NOMO-1 (cell line): ENCODE measurements at regions not wholly inside any gene's neighbourhood (a gene's known extent, or its start where the extent isn't known, plus 50 kb on each side); places are given as distances from the start of the nearest gene placed in this dataset.
"Not testable (repeated sequence)": the region's sequence is repeated elsewhere in the genome, so short reads cannot be mapped to it uniquely, and the experiment has no call there.

Experiments
- DNase-seq, 2 experiments: peaks; one replicate each; lab custom pipeline; 2025; ENCODE audit not compliant: unreplicated experiment in 2 of 2; lab: John Stamatoyannopoulos, UW

- DNase-seq = no peak
These were observed 203.1 kb downstream of the ARHGEF9 start for GRCh38 chrX:63581906-63582305.

DNA sequence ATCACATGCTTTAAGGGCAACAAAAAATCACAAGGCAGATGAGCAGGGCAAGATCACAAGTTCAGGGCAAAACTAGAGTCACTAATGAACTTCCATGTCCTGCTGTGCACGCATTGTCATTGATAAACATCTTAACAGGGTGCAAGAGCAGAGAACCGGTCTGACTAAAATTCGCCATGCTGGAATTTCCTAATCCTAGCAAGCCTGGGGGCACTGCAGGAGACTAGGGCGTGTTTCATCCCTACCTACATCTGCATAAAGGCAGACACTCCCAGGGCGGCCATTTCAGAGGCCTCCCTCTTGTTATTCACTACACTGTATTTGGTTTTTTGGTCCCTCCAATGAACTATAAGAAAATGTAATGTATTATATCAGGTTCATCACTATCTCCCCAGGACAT is 203.6 kb downstream of the ARHGEF9 start:
- DNase-seq = no peak

DNA sequence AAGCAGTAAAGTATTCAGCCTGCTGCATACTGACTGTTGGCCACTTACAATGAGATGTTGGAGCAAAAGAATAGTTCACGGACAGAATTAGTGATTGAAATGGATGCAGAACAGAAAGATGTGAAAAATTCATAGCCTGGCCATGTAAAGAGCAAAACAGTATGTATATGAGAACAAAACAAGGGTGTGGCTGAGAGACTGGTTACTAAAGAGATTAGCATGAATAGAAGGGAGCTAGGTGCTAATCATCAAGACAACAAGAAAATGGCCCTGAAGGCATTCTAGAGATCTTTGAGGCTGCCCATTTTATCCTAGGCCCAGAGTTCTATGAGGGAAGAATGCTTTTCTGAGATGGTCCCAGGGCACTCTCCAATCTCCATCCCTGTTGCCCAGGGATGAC is 208.5 kb downstream of the ARHGEF9 start:
- DNase-seq = no peak

- DNase-seq = not testable (repeated sequence)
These were observed 209.3 kb downstream of the ARHGEF9 start for GRCh38 chrX:63575700-63576099.

- no peak for DNase-seq
These were observed 215.7 kb upstream of the SPIN4 start for GRCh38 chrX:63566856-63567255.

DNA sequence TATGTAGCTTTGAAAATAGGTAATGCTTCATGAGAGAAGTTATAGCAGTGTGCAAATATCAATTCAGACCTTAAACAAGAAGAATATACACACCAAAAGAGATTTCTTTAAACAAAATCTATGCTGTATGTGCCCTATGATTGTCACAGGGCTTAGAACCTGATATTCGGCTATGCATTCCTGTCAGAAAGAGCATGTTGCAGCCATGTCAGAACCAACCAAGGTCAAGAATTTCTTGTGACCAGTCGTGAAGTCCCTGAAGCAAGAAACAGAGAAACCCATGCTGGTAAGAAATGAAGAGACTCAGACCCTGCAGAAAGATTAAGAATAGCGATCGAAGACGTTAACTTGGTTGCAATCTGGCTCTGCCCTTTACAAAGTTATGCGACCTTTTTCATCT is 210.3 kb upstream of the SPIN4 start:
- no peak for DNase-seq

DNA sequence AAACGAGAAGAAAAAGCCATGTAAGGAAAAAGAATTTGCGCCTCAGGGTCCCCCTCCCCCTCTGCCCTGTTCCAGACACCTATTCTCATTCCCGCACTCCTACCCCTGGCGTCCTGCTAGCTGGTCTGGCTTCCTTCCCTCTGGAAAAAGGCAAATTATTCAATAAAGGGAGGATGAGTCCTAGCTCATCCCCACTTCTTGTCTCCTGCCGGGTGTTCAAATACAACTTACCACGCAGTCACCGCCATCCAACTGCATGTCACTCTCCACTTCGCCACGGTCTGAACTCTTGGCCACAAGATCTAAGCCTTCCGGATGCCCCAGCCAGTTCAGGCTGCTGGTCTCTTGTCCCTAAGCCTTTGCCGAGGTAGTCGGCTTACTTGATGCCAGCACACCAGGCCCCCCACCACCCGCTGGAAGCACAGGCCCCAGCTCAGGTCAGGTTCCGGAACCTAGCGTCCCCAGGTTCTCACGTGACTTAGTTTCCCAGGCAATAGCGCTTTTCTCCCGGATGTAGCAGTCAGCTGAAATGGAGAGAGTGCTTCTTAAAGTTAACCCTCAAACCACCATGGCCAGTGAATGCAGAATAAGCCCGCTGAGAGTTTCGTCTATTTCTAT is 209.6 kb upstream of the SPIN4 start:
- DNase-seq = peak; percentile 24 to 67

GRCh38 chrX:63551856-63552255 is 200.7 kb upstream of the SPIN4 start:
- no peak for DNase-seq

DNA sequence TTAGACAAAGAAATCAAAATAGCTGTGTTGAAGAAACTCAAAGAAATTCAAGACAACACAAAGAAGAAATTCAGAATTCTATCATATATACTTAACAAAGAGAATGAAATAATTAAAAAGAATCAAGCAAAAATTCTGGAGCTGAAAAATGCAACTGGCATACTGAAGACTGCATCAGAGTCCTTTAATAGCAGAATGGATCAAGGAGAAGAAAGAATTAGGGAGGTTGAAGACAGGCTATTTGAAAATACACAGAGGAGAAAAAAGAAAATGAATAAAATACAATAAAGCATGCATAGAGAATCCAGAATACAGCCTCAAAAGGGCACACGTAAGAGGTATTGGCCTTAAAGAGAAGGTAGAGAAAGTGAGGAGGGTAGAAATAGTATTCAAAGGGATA is 179.5 kb upstream of the SPIN4 start:
- no peak for DNase-seq

GRCh38 chrX:63529961-63530360 is 178.8 kb upstream of the SPIN4 start:
- no peak for DNase-seq

DNA sequence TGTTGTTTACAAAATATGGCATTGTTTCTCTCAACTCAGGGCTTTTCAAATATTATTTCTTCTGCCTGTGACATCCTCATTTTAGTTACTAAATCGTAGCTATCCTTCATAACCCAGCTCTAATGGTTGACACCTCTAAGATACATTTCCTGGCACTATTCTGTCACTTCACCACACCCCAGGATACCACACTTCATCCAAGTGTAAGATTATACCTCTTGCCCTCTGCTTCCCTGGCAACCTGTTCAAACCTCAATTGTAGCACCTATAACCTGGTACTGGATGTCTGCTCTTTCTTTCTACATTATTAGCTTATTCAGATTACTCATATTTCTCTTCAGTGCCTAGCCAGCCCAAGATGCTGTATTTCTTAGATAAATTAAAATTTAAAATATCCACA is 175.7 kb upstream of the SPIN4 start:
- no peak for DNase-seq

GRCh38 chrX:63525491-63525890 is 174.4 kb upstream of the SPIN4 start:
- DNase-seq = no peak

GRCh38 chrX:63519368-63519767 is 168.2 kb upstream of the SPIN4 start:
- not testable (repeated sequence) for DNase-seq

DNA sequence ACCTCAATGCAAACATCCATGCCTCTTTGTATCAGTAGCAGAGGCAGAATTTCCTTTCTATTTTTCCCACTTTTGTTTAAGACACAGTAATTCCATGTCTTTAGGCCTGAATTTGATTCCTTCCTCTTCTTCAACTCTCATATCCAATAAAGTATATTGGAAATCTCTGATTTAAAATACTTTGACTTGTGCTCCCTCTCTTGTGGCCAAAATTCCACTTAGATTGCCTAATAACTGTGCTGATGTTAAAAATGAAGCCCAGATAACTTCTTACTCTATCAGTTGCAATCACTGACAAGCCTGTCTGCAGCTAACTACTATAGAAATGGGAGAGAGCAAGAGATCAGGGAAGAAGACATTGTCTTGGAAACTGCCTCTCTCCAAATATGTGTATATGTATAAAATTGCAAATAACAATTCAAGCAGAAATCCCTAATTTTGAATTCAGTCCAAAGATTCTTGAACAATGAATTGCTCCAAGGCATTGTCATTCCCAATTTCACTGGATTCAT is 163.5 kb upstream of the SPIN4 start:
- DNase-seq = no peak

GRCh38 chrX:63513825-63514568 is 162.9 kb upstream of the SPIN4 start:
- DNase-seq = no peak

- DNase-seq = no peak
These were observed 160.2 kb upstream of the SPIN4 start for GRCh38 chrX:63511361-63511760.

DNA sequence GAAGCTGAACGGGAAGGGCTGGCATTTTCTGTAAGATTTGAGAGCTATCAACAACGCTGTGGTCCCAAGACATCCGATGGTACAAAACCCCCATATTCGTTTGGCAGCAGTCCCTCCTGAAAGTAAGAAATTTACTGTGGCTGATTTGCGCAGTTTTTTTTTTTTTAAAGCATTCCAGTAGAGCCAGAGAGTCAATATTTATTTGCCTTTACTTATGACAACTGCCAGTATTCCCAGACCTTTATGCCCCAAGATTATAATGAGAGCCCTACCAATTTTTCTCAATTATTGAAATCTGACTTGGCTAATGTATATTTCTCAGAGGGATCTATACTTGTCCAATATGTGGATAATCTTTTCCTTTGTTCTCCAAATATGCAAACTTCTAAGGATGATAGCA is 157.5 kb upstream of the SPIN4 start:
- DNase-seq = no peak

DNA sequence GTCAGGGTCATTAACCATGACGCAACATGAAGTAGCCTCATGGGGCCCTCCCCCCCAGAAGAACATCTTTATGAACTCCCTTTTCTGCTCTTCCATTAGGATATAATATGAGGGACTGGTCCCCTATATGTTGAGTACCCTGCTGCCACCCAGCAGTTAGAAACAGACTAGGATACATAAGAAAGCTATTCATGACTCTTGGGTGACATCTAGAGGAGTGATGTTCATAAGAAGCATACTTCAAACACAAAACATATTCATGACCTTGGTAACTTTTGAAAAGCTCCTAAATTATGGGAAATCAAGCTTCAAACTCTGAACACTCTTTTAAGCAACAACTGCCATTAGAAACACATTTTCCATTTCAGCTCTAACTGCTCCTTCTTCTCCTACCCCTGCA is 155.2 kb upstream of the SPIN4 start:
- no peak for DNase-seq

DNA sequence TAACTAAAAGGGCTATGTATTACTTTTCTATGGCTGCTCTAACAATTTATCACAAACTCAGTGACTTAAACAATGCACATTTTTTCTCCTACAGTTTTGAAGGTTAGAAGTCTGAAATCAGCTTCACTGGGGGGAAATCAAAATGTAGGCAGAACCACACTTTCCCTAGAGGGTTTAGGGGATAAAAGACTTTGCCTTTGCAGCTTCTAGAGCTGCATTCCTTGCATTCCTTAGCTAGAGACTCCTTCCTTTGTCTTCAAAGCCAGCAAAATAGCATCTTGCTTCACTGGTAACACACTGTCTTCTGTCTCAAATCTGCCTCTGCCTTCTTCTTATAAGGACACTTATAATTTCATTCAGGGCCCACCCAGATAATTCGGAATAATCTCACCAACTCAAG is 152.4 kb upstream of the SPIN4 start:
- DNase-seq = no peak

GRCh38 chrX:63488546-63489373 is 137.6 kb upstream of the SPIN4 start:
- DNase-seq = no peak

DNA sequence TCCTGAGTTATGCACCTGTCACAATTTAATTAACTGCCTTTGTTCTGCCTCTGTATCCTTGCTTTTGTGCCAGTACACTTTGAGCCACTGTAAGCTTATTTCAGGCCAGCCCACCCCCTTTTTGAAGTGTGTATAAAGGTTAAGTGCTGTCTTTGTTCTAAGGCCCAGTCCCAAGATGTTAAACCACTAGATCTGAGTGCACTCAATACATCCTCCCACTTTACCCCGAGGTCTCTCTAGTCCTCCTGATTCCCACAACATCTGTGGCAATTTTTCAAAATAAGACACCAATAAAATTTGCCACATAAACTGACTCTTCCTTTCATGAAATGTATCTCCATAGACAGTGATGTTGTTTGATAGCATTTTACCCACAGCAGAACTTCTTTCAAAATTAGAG is 124.1 kb upstream of the SPIN4 start:
- no peak for DNase-seq

- no peak for DNase-seq
These were observed 119.9 kb upstream of the SPIN4 start for GRCh38 chrX:63471004-63471403.
